GM23248 (cell line): ENCODE measurements at regions not wholly inside any gene's neighbourhood (a gene's known extent, or its start where the extent isn't known, plus 50 kb on each side); places are given as distances from the start of the nearest gene placed in this dataset.

ENCODE experiments used
- EZH2 ChIP-seq: fragments of 200-600 bp; sonication (generic); IDR thresholded peaks from 2 replicates; pipeline ENCODE4 v1.6.1; 2018; ENCODE audit warnings: antibody characterized with exemption, mild to moderate bottlenecking; ENCODE audit not compliant: insufficient read depth, poor library complexity, severe bottlenecking
- EZH2phosphoT487 ChIP-seq: fragments of 200-600 bp; sonication (generic); IDR thresholded peaks from 2 replicates; pipeline ENCODE4 v1.6.1; 2018; ENCODE audit warnings: antibody characterized with exemption, moderate library complexity, mild to moderate bottlenecking, low read depth; ENCODE audit not compliant: insufficient read depth

DNA sequence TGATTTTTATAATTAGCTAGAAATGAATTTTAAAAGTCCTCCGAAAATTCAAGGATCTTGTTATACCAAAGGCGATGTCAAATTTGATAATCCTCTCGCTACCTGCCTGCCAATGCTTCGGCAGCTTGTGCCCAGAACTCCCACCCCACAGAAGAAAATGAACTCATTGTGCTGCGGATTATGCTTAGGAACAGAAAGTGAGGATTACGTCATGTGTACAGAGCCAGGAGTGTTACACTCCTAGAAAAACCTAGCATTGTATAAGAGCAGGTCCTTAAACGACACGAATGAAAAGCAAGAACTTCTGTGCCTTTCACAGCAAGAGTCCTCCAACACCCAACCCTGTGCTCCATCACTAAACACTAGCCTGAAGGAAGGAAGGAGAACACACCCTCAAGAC lies 168.3 kb downstream of the RNF152 start:
- no peak for TF ChIP-seq EZH2
- TF ChIP-seq EZH2phosphoT487 = no peak
